Esophagus squamous epithelium (tissue), 5 donors: ENCODE measurements at regions not wholly inside any gene's neighbourhood (a gene's known extent, or its start where the extent isn't known, plus 50 kb on each side); places are given as distances from the start of the nearest gene placed in this dataset.

ENCODE experiments used
- DNase-seq: peaks from one replicate; lab custom pipeline; 2025; lab: John Stamatoyannopoulos, UW
- H3K27ac ChIP-seq, 4 donors: fragments of 200-600 bp; sonication (generic); one replicate each; pipeline ENCODE4 v1.5.1; 2016 to 2019; ENCODE audit warnings: mild to moderate bottlenecking in 1 of 4
- H3K27me3 ChIP-seq, 4 donors: fragments of 200-600 bp; sonication (generic); 1 replicate in 3 of 4; 2 replicates in 1 of 4; pipeline versions ENCODE4 v1.5.1 to v1.6.0; 2017 to 2021; ENCODE audit warnings: antibody characterized with exemption in 1 of 4
- H3K36me3 ChIP-seq, 3 donors: fragments of 200-600 bp; sonication (generic); one replicate each; pipeline ENCODE4 v1.5.1; 2016 to 2019
- H3K4me1 ChIP-seq, 3 donors: fragments of 200-600 bp; sonication (generic); one replicate each; pipeline ENCODE4 v1.5.1; 2017 to 2019
- H3K4me3 ChIP-seq, 4 donors: fragments of 200-600 bp; sonication (generic); 1 replicate in 3 of 4; 2 replicates in 1 of 4; pipeline ENCODE4 v1.5.1; 2016 to 2019; ENCODE audit warnings: mild to moderate bottlenecking in 2 of 4, moderate library complexity in 1 of 4
- H3K9me3 ChIP-seq, 3 donors: fragments of 200-600 bp; sonication (generic); one replicate each; pipeline ENCODE4 v1.5.1; 2016 to 2019
- POLR2A ChIP-seq, 4 donors: fragments of 450-650 bp; IDR thresholded peaks; one replicate each; pipeline ENCODE4 v1.6.1; 2017; ENCODE audit warnings: antibody characterized with exemption in 4 of 4, mild to moderate bottlenecking in 4 of 4, moderate library complexity in 3 of 4
- WGBS, 2 donors: methylation state at CpG; one replicate each; pipeline ENCODE4 v1.1.5; 2018; 5-methylcytosine and 5-hydroxymethylcytosine counted together
- intact Hi-C: fragments of 100-400 bp; cut with DNase I; formaldehyde crosslinking; loops from one replicate; pipeline ENCODE4 v1.15.0; 2022
- TF ChIP-seq, protein P1 (sequence below), 6 experiments: fragments of 450-650 bp in 4 of 6; fragments of 200-600 bp in 2 of 6; sonication (generic) in 2 of 6; IDR thresholded peaks; one replicate each; pipeline ENCODE4 v1.5.1; 2016 to 2019; ENCODE audit warnings: antibody characterized with exemption in 6 of 6, mild to moderate bottlenecking in 4 of 6, moderate library complexity in 4 of 6
- donor health status: DM: yes; HTN: yes; CAD: no.

DNA sequence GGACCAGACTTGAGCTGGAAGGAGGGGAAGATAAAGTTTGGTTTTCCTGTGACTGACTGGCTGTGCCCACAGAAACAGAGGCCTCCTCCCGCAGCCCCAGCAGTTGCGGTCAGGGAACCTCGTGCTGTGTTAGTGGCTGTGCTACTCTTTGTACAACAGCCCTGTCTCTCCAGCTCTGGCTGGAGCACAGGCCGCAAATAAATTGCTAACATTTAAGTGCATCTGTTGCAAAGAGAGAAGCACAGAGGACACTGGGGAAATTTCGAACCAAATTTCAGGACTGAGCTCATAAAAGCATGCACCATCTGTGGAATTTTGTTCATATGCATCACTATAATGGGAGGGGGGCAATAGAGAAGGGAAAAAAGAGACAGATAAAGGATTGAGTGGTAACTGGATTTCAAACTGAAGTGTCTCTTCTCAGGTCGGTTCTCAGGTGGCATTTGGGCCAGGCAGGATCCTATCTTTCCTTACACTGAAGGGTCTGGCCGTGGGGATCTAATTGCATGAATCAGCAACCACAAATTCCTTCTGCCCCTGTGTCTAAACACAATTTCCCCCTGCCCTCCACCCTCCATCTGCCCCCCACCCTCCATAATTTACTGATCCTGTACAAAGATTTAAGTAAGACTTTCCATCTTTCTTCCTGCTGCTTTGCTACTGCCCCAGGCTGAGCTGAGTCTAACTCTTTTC is 88.9 kb upstream of the ATXN1 start:
- intact Hi-C loops: no loop called here
- WGBS, 2 donors: 60 to 74% methylated on average over 4 to 7 of the region's 7 CpGs
- TF ChIP-seq POLR2A (IDR thresholded peaks at IDR 0.05): no peak
- TF ChIP-seq, protein P1, sequence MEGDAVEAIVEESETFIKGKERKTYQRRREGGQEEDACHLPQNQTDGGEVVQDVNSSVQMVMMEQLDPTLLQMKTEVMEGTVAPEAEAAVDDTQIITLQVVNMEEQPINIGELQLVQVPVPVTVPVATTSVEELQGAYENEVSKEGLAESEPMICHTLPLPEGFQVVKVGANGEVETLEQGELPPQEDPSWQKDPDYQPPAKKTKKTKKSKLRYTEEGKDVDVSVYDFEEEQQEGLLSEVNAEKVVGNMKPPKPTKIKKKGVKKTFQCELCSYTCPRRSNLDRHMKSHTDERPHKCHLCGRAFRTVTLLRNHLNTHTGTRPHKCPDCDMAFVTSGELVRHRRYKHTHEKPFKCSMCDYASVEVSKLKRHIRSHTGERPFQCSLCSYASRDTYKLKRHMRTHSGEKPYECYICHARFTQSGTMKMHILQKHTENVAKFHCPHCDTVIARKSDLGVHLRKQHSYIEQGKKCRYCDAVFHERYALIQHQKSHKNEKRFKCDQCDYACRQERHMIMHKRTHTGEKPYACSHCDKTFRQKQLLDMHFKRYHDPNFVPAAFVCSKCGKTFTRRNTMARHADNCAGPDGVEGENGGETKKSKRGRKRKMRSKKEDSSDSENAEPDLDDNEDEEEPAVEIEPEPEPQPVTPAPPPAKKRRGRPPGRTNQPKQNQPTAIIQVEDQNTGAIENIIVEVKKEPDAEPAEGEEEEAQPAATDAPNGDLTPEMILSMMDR (IDR thresholded peaks at IDR 0.05): no peak
- DNase-seq: no peak
- Histone ChIP-seq H3K9me3 (no peaks in the 10 kb centered on the region), H3K36me3 (no peaks in the 10 kb centered on the region), H3K27me3 (no peaks in the 10 kb centered on the region), H3K4me1 (peaks cover 0 to 10% (median 0%) of the 10 kb centered on the region in 3 donors), H3K27ac (no peak overlapping the region), H3K4me3 (no peak overlapping the region)

DNA sequence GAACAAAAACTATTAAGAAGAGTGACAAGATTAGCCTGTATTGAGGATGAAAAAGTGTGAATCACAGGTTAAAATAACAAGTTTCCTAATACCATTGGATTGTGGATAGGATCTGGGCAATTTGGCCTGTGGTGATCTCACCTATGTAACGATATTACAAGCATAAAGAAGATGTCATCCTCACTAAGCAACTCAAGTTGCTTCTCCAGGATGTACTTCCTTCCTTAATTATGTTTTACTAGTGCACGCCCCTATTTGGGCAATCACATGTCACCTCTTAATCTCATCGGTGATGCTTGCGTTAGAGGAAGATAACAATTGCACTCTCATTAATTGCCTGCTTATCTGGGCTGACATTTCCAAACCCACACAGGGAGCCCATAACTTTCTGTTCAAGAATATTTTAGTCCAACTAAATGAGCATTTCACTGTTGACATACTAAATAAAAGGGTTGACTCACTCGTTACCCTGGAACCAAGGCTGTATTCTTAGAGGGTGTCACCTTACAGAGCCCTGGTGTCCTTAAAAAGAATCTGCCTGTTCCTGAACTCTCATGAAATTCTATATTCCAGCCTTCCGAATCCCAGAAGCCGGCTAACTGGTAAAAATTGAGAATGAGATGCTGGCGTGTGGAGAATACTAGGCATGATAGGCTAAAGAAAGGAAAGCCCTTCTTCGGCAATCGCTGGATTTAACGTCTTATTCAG is 88.2 kb upstream of the ATXN1 start:
- H3K36me3 ChIP-seq: no peaks in the 10 kb centered on the region
- intact Hi-C loops: no loop called here
- no peaks in the 10 kb centered on the region for H3K9me3 ChIP-seq
- no peak overlapping the region for H3K4me3 ChIP-seq
- no peak for TF ChIP-seq POLR2A (IDR thresholded peaks at IDR 0.05)
- TF ChIP-seq, protein P1 (IDR thresholded peaks at IDR 0.05): no peak
- no peaks in the 10 kb centered on the region for H3K27me3 ChIP-seq
- peaks cover 0 to 10% (median 0%) of the 10 kb centered on the region in 3 donors for H3K4me1 ChIP-seq
- no peak overlapping the region for H3K27ac ChIP-seq
- DNase-seq: no peak
- WGBS, 2 donors: 53 to 61% methylated on average over 11 of the region's 11 CpGs

DNA sequence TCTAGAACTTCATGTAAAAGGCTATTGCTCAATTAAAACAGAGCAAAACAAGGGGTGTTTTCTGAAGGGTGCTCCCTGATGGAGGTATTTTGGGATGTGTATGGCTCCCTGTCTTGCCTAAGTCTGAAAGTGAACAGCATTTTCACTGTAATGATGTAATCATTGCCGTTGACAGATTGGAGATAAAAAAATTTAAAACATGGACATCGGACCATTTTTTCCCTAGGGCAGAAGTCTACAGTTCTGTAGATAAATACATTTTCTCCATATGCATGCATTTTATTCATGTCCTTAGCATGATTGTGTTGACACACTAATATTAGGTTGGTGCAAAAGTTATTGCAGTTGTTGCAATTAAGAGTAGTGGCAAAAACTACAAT is 85.1 kb upstream of the ATXN1 start:
- no peaks in the 10 kb centered on the region for H3K27me3 ChIP-seq
- peaks cover 0 to 3% (median 0%) of the 10 kb centered on the region in 3 donors for H3K4me1 ChIP-seq
- no peak overlapping the region for H3K27ac ChIP-seq
- WGBS, 2 donors: 84 to 91% methylated on average over 2 of the region's 2 CpGs
- H3K9me3 ChIP-seq: no peaks in the 10 kb centered on the region
- no peak for DNase-seq
- TF ChIP-seq, protein P1 (IDR thresholded peaks at IDR 0.05): no peak
- no peak for TF ChIP-seq POLR2A (IDR thresholded peaks at IDR 0.05)
- H3K36me3 ChIP-seq: no peaks in the 10 kb centered on the region
- intact Hi-C loops: no loop called here
- H3K4me3 ChIP-seq: no peak overlapping the region

DNA sequence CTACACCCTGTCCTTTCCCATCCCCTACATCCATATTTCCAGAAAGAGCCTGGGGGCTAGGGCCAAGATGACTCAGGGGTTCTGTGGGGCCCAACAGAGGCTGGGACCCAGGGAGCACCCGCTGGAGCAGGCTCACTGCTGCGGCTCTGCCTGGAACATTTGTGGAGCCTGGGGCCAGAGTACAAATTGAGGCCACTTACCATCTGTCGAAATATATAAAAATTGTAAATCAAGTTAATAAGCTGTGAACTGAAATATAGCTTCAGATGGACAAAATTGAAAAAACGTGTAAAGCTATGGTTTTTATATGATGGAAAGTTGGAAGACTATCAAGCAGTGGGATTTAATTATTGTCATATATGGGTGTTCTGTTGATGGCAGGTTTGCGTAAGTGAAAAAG is 82.9 kb upstream of the ATXN1 start:
- no peaks in the 10 kb centered on the region for H3K27me3 ChIP-seq
- no peak overlapping the region for H3K4me3 ChIP-seq
- no peaks in the 10 kb centered on the region for H3K9me3 ChIP-seq
- H3K36me3 ChIP-seq: no peaks in the 10 kb centered on the region
- DNase-seq: no peak
- TF ChIP-seq POLR2A (IDR thresholded peaks at IDR 0.05): no peak
- TF ChIP-seq, protein P1 (IDR thresholded peaks at IDR 0.05): no peak
- no peak overlapping the region for H3K27ac ChIP-seq
- 87 to 91% methylated on average over 4 to 5 of the region's 5 CpGs for WGBS, 2 donors
- H3K4me1 ChIP-seq: no peaks in the 10 kb centered on the region
- intact Hi-C loops: no loop called here

DNA sequence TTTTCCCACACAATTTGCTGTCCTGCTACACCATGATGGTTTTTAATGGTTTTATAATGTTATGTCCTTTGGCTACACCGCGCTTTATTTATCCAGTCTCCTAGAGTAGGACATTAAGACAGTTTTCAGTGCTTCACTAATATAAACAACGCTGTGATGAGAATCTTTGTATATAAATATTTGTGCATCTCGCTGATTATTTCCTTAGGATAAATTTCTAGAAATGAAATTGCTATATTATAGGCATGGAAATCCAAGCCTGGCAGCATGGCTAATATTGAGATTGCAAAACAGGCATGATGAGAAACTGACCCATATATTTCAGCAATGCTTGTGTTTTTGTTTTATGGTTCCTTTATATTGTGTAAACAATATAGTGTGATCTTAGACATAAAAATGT is 81.4 kb upstream of the ATXN1 start:
- Histone ChIP-seq H3K4me1 (no peaks in the 10 kb centered on the region), H3K27me3 (no peaks in the 10 kb centered on the region), H3K9me3 (no peaks in the 10 kb centered on the region), H3K36me3 (no peaks in the 10 kb centered on the region), H3K27ac (no peak overlapping the region), H3K4me3 (no peak overlapping the region)
- intact Hi-C loops: no loop called here
- TF ChIP-seq POLR2A (IDR thresholded peaks at IDR 0.05): no peak
- TF ChIP-seq, protein P1 (IDR thresholded peaks at IDR 0.05): no peak
- WGBS, 2 donors: 75 to 84% methylated on average over 4 of the region's 4 CpGs
- DNase-seq: no peak
